NCI-H146 treated with DMSO at 0.1 percent for 48 hours (cell line): ENCODE measurements at regions not wholly inside any gene's neighbourhood (a gene's known extent, or its start where the extent isn't known, plus 50 kb on each side); places are given as distances from the start of the nearest gene placed in this dataset.
A peak's percentile ranks its signal among the peaks of the same experiment; 100 is the strongest.
"Not testable (repeated sequence)": the region's sequence is repeated elsewhere in the genome, so short reads cannot be mapped to it uniquely, and the experiment has no call there.

Source experiments
- DNase-seq: peaks from one replicate; lab custom pipeline; 2025; ENCODE audit not compliant: unreplicated experiment; lab: John Stamatoyannopoulos, UW

DNA sequence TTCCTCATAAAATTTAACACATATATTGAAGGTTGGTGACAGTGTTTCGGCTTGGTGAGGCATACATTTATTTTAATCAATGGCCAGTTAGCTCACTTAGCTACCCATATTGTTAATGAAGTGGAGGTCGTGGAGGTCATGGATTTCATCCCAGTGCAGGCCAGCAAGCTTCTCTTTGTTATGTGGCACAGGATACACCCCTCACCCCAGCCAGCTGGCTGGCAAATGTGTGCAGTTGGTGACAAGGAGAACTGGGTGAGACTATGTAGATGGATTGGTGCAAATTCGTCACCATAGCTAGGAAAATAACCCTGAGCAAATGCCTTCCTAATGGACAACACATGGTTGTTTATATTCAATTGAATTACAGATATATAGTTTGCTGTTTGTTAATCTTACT is 50.5 kb upstream of the FOXP2 start:
- no peak for DNase-seq

DNA sequence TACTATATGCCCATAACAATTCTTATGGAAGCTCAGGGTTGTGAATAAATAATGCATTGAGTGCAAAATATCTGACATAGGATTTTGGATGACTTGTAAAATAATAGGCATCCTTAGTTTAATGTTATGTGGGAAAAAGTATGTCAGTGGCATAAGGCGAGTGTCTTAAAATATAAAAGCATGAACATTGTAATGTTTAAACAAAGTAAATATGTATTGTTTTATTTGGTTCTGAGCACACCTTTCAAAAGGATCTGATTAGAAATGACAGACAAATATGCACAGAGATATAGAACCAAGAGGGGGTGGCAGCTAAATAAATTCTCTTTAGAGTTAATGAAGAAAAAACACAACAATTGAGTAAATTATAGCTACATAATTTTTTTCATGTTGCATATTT is 51.3 kb upstream of the FOXP2 start:
- DNase-seq, result no peak

GRCh38 chr7:114358911-114359310 is 55.7 kb upstream of the FOXP2 start:
- DNase-seq, result no peak

- no peak for DNase-seq
These were observed 58.5 kb upstream of the FOXP2 start for GRCh38 chr7:114356133-114356532.

DNA sequence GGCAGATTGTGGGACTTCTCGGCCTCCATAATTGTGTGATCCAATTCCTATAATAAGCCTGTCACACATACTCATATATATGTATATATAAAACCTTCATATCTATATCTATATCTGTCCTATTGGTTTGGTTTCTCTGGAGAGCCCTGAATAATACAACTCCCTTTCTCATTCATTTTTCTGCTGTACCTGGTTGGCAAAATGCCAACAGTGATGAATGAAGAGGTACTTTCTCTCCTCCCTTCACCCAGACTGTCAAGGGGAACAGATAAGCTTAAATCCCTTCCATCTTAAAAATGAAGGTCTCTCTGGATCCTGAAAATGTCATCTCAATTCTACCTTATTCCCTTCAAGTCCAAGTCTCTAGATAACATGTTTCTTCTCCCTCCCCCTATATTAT is 60.3 kb upstream of the FOXP2 start:
- no peak for DNase-seq

GRCh38 chr7:114345494-114345893 is 69.1 kb upstream of the FOXP2 start:
- no peak for DNase-seq

GRCh38 chr7:114343949-114344708 is 70.5 kb upstream of the FOXP2 start:
- DNase-seq, result no peak

GRCh38 chr7:114342431-114343179 is 72.0 kb upstream of the FOXP2 start:
- DNase-seq, result no peak

GRCh38 chr7:114341648-114342047 is 73.0 kb upstream of the FOXP2 start:
- no peak for DNase-seq

- DNase-seq, result no peak
These were observed 79.6 kb upstream of the FOXP2 start for GRCh38 chr7:114334989-114335388.

GRCh38 chr7:114329458-114329857 is 85.2 kb upstream of the FOXP2 start:
- not testable (repeated sequence) for DNase-seq

- DNase-seq, result peak; percentile 28
These were observed 97.0 kb upstream of the FOXP2 start for GRCh38 chr7:114317450-114318098.

DNA sequence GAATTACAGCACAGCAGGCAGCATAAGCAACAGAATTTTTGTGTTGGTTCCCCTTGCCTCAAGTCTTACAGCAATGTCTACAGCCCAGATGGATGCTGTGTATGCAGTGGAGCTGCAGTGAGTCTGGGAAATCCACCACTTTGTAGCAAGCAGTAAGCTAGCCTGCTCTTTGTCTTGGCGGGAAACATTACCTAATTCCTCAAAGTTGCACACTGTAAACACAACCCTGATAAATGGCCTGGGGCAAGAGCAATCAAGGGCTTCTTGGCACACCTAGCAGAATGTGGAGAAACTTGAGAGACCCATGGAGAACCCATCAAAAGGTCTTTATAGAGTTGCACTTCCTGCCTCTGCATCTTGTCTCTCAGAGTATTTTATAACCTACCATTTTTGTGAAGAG is 102.0 kb upstream of the FOXP2 start:
- DNase-seq, result no peak

DNA sequence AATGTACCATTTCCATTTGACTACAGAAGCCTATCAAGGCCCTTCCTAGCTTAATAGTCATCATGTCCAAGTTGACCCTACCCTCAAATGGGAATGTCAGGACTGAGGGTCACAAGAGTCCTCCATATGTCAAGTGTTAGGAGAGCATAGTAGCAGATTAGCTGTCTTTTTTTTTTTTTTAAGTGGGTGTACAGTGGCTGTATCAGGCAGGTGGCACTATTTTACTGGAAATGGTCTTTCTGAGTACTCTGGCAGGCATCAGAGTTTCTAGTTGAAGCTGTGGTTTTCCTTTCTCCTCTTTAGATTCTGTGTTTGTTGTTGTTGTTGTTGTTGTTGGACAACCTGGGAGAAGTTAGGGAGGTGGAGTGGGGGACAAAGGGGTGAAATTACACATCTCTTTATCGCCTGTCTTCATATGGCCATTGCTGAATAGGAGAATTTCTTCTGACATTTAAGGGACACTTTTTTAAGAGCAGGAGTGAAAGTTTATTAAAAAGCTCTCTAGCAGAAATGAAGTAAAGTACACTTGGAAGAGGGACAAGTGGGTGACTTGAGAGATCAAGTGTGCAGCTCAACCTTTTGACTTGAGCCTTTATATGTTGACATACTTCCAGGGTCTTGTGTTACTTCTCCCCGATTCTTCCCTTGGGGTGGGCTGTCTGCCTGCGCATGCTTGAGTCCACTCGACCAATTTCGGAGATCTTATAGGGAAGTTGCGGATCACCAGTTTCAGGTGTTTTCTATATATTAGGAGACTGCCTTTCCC is 104.1 kb upstream of the FOXP2 start:
- peak; percentile 35 for DNase-seq

GRCh38 chr7:114309729-114310128 is 104.9 kb upstream of the FOXP2 start:
- DNase-seq, result no peak

- DNase-seq, result no peak
These were observed 111.3 kb upstream of the FOXP2 start for GRCh38 chr7:114303301-114303700.

DNA sequence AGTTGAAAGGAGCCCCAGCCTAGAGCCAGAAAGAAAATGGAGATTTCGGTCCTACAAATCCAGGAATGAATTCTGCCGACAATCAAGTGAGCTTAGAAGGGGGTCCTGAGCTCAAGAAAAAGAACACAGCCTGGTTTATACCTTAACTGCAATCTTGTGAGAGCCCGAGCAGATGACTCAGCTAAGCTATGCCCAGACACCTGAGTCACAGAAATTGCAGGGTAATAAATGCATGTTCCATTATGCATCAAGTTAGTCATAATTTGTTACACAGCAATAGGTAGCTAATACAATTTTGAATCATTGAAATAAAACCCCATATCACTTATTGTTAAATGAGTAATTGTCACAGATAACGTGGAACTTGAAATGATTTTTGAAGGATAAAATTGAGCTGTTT is 111.8 kb upstream of the FOXP2 start:
- DNase-seq, result no peak

DNA sequence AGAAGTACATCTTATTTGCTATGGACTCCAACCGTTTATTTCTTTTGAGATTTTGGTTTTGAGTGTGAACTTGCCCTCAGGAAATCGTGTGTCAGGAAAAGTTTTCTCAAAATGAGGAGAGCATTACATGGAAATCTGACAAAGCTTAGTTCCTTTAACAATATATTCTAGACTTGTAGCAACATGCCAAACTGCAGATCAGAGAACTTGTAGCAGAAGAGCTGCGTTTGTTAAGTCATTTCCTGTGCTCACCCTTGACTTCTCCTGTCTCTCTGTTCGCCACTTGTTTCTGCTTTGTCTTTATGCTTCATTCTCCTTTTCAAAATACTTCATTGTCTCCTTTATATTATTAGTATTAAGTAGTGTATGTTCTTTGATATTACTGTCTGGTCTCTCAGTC is 116.6 kb upstream of the FOXP2 start:
- DNase-seq, result no peak

GRCh38 chr7:114297121-114297520 is 117.5 kb upstream of the FOXP2 start:
- no peak for DNase-seq

- no peak for DNase-seq
These were observed 119.1 kb upstream of the FOXP2 start for GRCh38 chr7:114295522-114295921.

GRCh38 chr7:114294036-114294435 is 120.6 kb upstream of the FOXP2 start:
- no peak for DNase-seq
